HG02678 (cell line): ENCODE measurements at regions not wholly inside any gene's neighbourhood (a gene's known extent, or its start where the extent isn't known, plus 50 kb on each side); places are given as distances from the start of the nearest gene placed in this dataset.
A peak's percentile ranks its signal among the peaks of the same experiment; 100 is the strongest.

ENCODE experiments used
- ATAC-seq: cut with Tn5 transposase; IDR thresholded peaks from one replicate; pipeline ENCODE4 v1.9.1; 2021; ENCODE audit warnings: mild to moderate bottlenecking, moderate library complexity; ENCODE audit not compliant: unreplicated experiment

DNA sequence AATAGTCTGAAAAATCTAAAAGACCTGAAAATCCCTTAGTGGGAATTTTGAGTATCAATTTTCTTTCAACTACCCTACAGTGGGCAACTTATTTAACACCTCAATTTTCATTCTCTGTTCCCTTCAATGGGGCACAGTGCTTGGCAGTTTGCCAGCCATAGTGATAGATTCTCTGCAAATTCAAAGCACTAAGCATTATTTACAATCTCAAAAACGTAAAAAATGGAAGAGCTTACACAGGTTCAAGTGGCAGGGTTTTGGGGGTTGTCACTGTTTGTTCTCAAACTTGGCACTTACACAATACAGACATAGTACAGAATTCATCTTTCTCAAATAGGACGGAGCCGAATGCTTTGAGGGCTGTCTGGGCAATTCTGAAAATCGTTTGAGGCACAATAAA lies 515.0 kb downstream of the EFNA5 start:
- no peak for ATAC-seq

DNA sequence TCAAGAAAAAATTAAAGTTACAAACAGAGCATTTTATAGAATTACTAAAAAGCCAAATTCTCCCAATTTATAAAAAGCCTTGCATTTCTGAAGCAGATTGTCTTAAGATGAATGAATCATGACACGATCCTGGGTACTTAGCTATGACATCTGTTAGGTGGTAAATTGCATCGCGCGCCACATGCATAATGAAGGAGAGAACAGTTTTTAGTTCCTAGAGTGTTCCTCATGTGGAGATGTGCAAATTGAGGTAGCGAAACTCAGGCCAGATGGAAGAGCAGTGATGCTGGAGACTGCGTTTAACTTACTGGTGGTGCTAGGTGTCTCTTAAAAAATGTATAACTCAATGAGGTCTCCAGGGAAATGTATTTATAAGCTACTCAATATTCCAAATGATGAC lies 516.1 kb downstream of the EFNA5 start:
- no peak for ATAC-seq

DNA sequence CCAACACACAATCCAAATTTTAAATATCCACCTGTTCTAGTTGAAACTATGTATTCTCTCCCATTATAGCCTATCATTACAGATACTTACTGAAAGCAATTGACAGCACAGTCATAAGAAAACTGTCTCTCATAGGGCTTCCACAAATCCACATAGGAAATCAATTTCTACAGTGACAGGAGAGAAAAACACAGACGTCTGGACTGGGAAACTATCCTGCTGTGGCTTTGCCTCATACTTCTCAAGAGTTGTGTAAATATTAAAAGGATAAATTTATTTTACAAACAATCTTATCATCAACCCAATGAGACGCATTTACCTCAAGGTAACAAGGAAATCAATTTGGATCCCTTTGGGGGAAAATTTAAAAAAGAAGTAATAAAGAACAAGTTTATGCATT lies 517.5 kb downstream of the EFNA5 start:
- ATAC-seq = no peak

DNA sequence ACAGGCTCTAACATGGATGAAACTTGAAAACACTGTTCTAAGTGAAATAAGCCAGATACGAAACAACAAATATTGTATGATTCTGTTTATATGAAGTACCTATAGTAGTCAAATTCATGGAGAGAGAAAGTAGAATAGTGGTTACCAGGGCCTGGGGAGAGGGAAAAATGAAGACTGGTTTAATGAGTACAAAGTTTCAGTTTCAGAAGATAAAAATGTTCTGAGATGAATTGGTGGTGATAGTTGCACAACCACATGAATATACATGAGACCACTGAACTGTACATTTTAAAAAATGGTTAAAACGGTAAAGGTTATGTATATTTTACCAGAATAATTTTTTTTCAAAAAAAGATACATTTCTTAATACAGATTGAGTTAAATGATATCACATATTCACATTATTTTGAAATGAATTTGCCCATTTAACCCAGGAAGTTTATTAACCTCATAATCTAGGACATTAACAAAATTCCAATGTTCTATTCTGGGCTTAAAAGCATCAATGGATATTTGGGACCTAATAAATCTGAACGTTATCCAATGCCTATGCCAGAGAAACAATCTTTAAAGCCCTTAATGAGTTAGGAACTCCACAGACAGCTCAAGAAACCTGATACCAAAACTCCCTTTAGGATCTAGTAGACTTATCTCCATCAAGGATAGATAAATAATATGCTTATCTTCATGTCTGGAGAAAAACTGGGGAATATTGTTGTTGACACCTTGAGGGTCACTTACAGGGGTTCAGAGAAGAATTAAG lies 521.3 kb downstream of the EFNA5 start:
- peak; percentile 93 for ATAC-seq

DNA sequence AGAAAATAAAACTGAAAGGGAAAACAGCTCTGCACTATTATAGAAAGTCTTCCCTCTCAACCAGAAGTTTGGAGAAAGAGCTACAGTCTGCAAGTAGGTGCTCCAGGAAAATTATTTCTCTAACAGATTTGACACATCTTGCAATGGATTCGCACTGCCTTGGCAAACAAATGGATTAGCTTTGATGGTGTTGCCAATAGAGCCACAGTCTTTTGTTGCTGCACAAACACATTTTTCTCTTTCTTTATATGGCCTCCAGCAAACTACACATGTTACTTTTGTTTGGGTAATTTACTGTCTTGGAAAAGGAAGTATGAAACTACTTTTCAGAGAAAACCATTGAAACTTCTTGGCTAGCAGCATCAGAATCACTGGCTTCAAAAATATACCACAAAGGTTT lies 523.1 kb downstream of the EFNA5 start:
- ATAC-seq = peak; percentile 36

DNA sequence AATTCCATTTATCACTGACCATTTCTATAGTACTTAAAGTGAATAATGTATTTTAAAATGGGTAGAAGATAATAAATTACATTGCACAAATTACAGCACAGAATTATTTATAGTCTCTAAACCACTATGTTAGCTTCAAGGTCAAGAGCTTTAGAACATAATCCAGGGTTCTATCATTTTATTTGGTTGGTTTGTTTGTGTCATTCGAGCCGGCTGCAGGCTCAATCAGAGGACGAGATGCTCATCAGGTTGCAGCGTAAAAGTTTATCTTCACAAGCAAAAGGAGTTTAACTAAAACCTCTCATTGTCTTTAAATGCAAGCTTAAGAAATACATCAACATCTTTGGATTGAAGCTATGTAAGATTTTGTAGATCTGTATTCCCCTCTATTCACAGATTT lies 523.8 kb downstream of the EFNA5 start:
- ATAC-seq = no peak

DNA sequence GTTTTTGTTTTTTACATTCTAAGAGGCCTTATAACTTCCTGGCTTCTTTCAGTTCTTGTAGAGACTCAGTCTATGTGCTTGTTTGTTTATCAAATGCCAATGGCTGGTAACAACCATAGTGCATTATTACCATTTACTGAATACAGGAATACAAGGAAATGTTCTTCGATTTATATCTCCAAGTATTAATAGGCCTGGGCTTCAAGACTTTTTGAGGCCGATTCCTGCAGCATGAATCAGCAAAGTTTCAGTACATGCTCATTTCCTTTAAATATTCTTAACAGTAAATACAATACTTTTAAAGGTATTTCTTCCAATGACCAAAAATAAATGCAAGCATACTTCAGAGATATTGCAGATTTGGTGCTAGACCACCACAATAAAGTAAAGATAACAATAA lies 535.3 kb downstream of the EFNA5 start:
- no peak for ATAC-seq

DNA sequence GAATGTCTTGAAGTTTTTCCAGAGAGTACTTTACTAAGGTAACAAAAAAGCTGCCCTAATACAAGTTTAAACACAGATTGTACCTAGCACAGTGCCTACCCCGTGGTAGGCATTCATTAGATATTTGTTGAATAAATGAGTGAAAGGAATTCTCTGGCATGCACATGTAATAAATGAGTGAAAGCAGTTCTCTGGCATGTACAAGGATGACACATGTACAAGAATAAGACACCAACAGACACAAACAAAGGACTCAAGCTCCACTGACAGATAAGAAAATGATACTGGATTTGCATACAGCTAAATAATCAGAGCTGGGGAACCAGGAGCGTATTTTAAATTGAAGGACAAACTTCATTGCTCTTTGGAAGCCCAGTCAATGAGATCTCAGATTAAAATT lies 535.8 kb downstream of the EFNA5 start:
- ATAC-seq = no peak

DNA sequence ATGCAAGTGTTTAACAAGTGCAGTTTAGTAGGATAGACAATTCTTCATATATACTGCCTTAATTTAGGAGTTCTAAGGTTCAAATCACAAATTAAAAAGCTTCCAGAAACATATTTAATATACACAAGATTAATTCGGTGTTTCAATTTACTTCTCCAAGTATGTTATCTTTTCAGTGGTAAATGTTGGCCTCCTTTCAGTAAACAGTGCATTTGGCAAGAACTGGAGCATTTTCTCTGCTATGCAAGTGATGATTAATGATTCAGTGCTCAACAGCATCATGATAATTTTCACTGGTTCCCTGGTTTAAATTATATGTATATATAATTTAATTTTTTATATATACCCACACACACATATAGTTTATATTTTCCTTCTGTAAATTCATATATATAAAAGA lies 541.7 kb downstream of the EFNA5 start:
- ATAC-seq = no peak

DNA sequence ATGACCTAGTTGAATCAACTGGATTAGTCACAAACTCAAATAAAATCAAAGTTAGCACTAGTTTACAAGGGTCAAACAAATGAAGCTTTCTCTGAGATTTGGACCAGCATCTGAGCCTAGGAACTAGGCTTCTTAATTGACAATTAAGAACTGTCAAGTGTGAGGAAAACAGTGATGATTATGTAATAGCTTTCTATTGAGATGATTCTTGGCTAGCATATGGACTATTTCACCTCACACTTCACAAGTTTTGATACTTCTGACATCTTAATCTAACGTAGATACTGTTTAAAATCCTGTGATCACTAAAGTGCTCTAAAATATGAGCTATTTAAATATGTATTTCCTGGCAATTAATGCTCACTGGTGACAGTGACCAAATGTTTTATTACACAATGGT lies 542.9 kb downstream of the EFNA5 start:
- no peak for ATAC-seq

DNA sequence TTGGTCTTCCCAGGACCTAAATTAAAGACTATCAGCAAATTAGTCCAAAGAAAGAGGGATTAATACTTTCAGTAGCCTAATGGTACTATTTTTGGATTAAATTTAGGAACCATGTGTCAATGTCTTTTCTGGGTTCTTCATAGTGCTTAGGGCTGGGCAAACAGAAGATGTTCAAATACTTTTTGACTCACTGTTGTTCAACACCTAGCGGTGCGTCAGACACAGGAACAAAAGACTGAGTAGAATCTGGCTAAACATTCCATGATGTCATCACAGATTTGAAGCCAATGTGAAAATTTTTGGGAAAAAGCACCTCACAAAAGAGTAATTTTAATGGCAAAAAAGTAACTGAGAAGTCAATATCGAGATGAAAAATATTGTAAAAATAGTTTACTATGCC lies 544.4 kb downstream of the EFNA5 start:
- ATAC-seq = no peak

DNA sequence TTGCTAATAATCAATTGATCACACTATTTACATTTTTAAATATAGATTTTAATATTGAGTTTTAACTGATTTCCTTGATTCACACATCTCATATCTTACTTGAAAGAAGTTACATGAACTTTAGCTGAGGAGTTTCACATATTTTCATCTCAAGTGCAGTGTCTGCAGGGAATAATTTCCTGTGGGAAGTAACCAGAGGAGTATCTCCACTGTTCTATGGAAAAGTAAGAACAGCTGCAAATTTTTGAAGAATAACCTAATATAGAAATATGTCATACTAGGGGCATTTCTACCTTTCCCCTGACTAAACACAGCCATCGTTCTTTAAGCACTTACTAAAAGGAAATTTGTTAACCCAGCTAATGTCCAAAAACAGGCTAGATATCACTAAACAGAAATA lies 546.4 kb downstream of the EFNA5 start:
- ATAC-seq = no peak

DNA sequence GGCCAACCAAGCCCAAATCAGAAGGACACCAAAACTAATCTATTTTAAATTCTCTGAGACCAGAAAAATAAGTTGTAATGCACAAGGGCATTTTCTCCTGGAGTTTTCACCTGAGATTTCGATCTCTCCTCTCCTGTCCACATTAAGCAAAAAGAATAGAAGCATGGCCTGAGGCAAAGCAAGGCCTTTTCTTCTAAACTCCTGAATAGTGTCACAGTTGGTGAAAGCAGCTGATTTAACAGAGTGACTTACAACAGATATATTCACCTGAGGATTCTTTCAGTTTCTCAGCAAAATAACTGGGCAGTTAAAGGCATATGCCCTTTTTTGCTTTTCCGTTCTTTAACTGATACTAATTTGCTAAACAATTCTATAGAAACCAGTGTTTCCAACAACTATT lies 547.7 kb downstream of the EFNA5 start:
- ATAC-seq = no peak

DNA sequence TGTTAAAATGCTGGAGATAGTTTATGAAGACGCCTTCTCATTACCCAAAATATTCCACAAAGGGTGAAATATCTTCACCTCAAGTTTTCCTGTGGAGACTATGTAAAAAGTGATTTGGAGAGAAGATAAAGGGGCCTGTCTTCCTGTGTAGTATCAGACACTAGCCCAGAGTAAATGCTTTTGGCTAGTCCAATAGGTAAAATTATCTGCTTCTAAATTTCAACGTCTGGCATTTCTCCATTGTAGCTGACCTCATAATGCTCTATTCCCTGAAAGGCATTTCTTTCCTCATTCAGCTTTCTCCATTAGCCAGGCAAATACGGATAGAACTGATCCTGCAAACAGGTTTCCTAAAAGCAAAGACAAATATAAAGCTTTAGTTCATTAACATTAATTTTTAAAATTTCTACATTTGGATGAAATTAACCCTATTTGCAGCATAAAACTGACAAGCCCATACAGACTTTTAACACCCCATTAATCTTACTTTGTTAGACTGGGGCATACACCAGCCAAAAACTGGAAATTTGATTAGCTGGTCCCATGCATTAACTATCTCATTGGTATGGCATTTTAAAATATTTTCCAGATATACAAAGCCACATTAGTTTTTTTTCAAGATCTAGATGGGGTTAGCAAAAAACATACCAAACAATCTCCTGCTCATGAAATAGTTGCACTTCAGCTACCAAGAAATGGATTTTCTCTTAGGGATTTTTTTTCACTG lies 548.8 kb downstream of the EFNA5 start:
- ATAC-seq = no peak

DNA sequence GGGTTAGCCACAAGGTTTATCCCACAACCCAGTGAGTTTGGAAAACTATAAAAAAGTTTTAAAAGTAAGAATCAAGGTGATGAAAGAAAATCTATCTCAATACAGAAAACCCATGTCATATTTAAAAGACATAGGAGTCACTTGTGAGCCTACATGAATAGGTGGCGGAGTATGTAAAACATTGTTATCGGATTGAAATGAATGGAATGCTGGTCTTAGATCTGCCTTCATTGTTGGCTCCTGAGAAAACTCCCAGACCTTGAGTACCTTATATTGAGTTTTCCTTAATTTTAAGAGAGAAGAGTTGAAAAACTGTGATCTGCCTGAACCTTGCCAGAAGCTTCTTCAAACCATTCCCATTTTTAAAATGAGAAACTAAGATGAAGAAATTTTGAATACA lies 551.1 kb downstream of the EFNA5 start:
- no peak for ATAC-seq

DNA sequence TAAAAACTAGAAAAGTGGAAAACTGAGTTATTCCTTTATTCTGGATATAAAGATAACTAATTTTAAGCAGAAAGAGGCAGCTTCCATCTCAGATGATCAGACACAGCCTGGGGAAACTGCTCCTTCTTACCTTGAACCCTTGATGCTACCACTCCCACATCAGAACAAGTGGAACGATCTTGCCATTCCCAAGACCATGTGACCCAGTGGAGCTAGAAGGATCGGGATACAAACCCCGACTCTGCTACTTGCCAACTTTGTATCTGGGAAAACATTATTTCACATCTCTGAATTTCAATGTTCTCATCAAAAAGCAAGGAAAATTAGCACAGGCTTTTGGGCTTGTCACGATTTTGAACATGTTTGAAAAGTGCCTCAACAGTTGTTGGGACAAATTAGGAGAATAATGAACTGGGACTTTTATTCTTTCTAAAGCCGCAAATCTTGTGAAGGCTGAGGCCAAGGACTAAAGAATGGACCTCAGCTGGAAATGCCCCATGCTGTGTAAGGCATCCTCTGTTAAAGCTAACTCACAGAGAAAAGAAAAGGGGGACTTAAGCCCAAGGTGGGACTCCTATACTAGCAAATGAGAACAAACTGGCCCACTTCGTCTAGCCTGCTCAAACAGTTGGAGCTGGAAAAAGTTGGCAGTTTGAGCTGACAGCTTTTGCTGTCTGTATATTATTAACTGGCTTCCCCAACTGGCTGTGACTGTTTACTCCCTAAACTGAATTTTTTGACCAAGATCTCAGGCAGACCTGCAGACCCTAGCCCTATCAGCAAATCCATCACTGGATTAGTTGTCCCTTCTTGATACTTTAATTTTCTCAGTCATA lies 552.3 kb downstream of the EFNA5 start:
- no peak for ATAC-seq

DNA sequence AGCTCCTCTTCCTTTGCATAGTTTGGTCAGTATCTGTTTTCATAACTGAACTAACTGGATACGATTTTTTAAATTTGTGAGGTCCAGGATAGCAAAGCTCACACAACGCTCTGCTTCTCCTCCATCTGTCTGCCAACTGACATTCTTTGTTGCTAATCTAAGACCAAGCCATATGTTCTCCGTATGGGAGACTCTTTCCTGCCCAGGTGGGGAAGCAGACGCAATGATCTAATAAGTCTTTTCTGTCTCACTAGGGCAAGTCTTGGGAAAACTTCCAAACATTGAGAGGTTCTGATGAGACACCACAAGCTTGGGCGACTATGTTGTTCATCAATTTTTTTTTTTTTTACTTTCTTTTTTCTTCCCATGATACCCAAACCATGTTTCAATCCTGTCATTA lies 558.5 kb downstream of the EFNA5 start:
- no peak for ATAC-seq

DNA sequence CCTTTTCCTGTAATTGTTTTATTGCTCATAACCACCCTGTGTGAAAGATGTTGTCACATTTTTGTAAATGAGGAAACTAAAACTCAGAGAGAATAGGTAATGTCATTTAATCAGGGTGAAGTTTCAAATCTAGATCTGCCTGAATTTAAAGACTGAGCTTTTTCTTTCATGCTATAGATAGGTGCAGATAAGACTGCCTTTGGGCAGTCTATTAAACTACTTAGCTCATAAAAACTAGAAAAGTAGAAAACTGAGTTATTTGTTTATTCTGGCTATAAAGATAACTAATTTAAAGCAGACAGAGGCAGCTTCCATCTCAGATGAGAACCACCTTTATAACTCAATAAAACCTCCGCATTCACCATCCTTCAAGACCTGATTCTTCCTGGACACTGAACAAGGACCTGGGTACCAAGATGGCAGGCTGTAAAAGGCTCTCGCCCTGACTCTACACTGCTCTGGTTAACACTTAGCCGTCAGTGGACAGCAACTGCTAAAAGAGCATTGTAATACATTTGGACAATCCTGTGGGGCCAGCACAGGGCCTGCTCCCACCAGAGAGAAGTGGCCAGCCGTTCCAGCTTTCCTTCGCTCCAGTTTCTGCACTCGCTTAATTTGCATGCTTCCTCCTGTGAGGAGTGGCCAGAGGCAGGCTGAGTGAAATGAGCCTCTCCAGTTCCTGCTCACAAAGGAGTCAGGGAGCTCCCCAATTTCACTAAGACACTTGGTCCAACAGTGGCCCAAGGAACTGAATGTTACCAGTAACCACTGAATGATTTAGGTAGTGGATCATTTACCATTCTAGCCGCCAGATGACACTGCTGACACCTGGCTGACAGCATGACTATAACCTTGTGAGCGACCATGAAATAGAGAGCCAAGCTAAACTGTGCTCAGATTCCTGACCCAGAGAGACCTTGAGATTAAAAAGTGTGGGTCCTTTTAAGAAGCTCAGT lies 566.4 kb downstream of the EFNA5 start:
- ATAC-seq = peak; percentile 92

DNA sequence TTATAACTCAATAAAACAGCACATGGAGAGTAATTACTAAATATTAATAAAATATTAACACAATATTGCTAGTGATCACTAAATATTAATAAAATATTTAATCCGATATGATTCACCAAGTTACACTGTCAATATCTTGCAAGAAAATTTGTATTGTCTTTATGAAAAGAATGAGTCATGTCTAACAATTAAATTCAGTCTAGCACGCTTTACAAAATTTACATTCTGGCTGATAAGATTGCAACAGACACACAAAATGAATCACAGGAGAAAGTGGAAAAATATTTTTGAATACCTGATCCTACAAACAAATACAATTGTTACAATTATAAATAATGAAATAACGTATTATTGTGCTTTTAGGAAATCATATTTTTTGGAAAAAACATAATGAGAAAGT lies 567.2 kb downstream of the EFNA5 start:
- no peak for ATAC-seq

DNA sequence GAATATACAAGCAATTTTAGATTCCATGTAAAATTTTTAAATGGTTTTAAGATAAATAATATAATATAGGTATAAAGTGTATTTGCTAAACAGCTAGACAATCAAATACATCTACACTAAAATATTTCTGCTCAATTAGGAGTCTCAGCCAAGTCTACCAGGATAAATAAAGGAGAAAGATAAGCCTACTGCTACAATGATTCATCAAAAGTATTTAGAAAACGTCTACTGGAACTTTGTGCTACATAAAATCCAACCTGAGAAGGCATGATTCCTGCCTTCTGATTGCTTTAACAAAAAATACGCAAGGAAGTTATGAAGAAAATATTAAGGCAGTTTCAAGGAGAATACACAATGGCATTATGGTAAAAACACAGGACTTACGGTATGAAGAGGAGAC lies 570.6 kb downstream of the EFNA5 start:
- no peak for ATAC-seq

DNA sequence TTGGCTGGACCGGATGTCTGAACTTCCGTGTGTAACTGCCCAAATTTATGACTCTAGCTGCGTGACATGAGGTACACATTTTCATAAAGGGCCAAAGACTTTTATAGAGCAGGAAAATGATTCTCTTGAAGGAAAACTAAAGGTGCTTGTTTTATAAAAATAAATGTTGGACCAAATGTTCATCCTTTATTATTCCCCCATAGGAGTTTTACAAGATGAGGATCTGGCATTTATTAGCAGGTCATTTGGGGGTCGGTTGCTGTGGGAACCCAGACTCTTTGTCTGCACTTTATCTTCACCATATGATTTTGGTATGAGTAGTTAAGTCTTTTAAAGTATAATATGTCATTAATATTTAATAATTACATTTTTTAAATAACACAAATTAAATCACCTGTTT lies 571.2 kb downstream of the EFNA5 start:
- no peak for ATAC-seq
